ENCODE measurements at regions not wholly inside any gene's neighbourhood (a gene's known extent, or its start where the extent isn't known, plus 50 kb on each side); places are given as distances from the start of the nearest gene placed in this dataset.

DNA sequence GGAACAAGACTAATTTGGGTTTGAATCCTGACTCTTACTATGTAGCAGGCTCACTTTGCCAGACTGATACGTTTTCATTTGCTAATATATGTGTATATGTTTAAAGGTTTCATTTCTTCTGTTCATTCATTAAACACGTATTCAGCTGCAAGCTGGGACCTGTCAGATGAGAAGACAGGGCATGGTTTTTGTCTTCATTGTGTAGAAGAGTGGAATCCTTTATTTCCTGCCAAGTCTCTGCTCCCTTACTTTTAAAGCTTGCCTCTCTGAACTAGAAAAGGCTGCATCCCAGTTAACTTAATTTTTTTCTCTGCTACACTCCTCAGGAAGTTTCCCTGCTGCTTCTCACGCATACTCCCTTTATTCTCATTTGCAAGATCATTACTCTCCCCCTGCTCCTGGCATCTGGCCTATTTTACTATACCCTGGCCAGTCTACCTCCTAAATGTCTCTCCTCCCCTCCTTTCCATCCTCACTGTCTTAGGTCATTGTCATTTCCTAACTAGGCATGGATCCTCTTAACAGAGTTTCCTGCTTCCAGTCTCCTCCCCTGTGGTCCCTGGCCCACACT lies 141.0 kb upstream of the TMTC4 start:
- Mint-ChIP-seq H3K27me3 (ENCODE audit: insufficient read depth, low read depth, poor library complexity) (peaks cover 2% of the 10 kb centered on the region), H3K27ac (peak overlapping the region; percentile 79; the same call in 1 of the 2 replicates), H3K36me3 (ENCODE audit: low read depth) (peaks cover 14% of the 10 kb centered on the region; the same call in 2 of the 3 replicates), H3K9me3 (peaks cover 13% of the 10 kb centered on the region; the same call in 2 of the 3 replicates), H3K4me3 (no peak overlapping the region), H3K4me1 (peaks cover 35% of the 10 kb centered on the region)
- Histone ChIP-seq H3K36me3 (ENCODE audit: insufficient read depth) (no peaks in the 10 kb centered on the region), H3K79me2 (replicated peaks; ENCODE audit: insufficient read depth) (no peaks in the 10 kb centered on the region), H3K27ac (ENCODE audit: low read depth) (peak overlapping the region; percentile 61; the same call in 1 of the 2 replicates), H3F3A (replicated peaks; ENCODE audit: low read depth) (peaks cover 4% of the 10 kb centered on the region; the same call in 1 of the 2 replicates), H3K4me3 (no peak overlapping the region), H3K9me2 (ENCODE audit: insufficient read depth) (peaks cover 3% of the 10 kb centered on the region; the same call in 1 of the 2 replicates), H4K20me1 (replicated peaks; ENCODE audit: insufficient read depth) (no peaks in the 10 kb centered on the region), H3K4me1 (ENCODE audit: insufficient read depth) (peaks cover 19% of the 10 kb centered on the region), H2AFZ (peak overlapping the region; percentile 35), H3K27me3 (ENCODE audit: insufficient read depth) (no peaks in the 10 kb centered on the region), H3K4me2 (peak overlapping the region; percentile 5; the same call in 1 of the 2 replicates)
- DNase-seq (ENCODE audit: low spot score), result peak; percentile 32
- TF ChIP-seq ZNF331 (CRISPR knock-in tag; IDR thresholded peaks at IDR 0.05; ENCODE audit: low read depth), result no peak
- TF ChIP-seq CREB1 (CRISPR knock-in tag; IDR thresholded peaks at IDR 0.05; ENCODE audit: low read depth), result no peak
- no peak for TF ChIP-seq POLR2AphosphoS5 (IDR thresholded peaks at IDR 0.05; ENCODE audit: low read depth)
- TF ChIP-seq, protein P1, sequence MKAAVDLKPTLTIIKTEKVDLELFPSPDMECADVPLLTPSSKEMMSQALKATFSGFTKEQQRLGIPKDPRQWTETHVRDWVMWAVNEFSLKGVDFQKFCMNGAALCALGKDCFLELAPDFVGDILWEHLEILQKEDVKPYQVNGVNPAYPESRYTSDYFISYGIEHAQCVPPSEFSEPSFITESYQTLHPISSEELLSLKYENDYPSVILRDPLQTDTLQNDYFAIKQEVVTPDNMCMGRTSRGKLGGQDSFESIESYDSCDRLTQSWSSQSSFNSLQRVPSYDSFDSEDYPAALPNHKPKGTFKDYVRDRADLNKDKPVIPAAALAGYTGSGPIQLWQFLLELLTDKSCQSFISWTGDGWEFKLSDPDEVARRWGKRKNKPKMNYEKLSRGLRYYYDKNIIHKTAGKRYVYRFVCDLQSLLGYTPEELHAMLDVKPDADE (IDR thresholded peaks at IDR 0.05), result no peak
- TF ChIP-seq EZH2 (IDR thresholded peaks at IDR 0.05; ENCODE audit: low read depth, unreplicated experiment), result no peak
- TF ChIP-seq, protein P2, sequence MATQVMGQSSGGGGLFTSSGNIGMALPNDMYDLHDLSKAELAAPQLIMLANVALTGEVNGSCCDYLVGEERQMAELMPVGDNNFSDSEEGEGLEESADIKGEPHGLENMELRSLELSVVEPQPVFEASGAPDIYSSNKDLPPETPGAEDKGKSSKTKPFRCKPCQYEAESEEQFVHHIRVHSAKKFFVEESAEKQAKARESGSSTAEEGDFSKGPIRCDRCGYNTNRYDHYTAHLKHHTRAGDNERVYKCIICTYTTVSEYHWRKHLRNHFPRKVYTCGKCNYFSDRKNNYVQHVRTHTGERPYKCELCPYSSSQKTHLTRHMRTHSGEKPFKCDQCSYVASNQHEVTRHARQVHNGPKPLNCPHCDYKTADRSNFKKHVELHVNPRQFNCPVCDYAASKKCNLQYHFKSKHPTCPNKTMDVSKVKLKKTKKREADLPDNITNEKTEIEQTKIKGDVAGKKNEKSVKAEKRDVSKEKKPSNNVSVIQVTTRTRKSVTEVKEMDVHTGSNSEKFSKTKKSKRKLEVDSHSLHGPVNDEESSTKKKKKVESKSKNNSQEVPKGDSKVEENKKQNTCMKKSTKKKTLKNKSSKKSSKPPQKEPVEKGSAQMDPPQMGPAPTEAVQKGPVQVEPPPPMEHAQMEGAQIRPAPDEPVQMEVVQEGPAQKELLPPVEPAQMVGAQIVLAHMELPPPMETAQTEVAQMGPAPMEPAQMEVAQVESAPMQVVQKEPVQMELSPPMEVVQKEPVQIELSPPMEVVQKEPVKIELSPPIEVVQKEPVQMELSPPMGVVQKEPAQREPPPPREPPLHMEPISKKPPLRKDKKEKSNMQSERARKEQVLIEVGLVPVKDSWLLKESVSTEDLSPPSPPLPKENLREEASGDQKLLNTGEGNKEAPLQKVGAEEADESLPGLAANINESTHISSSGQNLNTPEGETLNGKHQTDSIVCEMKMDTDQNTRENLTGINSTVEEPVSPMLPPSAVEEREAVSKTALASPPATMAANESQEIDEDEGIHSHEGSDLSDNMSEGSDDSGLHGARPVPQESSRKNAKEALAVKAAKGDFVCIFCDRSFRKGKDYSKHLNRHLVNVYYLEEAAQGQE (IDR thresholded peaks at IDR 0.05; ENCODE audit: unreplicated experiment), result no peak
- TF ChIP-seq, protein P3, sequence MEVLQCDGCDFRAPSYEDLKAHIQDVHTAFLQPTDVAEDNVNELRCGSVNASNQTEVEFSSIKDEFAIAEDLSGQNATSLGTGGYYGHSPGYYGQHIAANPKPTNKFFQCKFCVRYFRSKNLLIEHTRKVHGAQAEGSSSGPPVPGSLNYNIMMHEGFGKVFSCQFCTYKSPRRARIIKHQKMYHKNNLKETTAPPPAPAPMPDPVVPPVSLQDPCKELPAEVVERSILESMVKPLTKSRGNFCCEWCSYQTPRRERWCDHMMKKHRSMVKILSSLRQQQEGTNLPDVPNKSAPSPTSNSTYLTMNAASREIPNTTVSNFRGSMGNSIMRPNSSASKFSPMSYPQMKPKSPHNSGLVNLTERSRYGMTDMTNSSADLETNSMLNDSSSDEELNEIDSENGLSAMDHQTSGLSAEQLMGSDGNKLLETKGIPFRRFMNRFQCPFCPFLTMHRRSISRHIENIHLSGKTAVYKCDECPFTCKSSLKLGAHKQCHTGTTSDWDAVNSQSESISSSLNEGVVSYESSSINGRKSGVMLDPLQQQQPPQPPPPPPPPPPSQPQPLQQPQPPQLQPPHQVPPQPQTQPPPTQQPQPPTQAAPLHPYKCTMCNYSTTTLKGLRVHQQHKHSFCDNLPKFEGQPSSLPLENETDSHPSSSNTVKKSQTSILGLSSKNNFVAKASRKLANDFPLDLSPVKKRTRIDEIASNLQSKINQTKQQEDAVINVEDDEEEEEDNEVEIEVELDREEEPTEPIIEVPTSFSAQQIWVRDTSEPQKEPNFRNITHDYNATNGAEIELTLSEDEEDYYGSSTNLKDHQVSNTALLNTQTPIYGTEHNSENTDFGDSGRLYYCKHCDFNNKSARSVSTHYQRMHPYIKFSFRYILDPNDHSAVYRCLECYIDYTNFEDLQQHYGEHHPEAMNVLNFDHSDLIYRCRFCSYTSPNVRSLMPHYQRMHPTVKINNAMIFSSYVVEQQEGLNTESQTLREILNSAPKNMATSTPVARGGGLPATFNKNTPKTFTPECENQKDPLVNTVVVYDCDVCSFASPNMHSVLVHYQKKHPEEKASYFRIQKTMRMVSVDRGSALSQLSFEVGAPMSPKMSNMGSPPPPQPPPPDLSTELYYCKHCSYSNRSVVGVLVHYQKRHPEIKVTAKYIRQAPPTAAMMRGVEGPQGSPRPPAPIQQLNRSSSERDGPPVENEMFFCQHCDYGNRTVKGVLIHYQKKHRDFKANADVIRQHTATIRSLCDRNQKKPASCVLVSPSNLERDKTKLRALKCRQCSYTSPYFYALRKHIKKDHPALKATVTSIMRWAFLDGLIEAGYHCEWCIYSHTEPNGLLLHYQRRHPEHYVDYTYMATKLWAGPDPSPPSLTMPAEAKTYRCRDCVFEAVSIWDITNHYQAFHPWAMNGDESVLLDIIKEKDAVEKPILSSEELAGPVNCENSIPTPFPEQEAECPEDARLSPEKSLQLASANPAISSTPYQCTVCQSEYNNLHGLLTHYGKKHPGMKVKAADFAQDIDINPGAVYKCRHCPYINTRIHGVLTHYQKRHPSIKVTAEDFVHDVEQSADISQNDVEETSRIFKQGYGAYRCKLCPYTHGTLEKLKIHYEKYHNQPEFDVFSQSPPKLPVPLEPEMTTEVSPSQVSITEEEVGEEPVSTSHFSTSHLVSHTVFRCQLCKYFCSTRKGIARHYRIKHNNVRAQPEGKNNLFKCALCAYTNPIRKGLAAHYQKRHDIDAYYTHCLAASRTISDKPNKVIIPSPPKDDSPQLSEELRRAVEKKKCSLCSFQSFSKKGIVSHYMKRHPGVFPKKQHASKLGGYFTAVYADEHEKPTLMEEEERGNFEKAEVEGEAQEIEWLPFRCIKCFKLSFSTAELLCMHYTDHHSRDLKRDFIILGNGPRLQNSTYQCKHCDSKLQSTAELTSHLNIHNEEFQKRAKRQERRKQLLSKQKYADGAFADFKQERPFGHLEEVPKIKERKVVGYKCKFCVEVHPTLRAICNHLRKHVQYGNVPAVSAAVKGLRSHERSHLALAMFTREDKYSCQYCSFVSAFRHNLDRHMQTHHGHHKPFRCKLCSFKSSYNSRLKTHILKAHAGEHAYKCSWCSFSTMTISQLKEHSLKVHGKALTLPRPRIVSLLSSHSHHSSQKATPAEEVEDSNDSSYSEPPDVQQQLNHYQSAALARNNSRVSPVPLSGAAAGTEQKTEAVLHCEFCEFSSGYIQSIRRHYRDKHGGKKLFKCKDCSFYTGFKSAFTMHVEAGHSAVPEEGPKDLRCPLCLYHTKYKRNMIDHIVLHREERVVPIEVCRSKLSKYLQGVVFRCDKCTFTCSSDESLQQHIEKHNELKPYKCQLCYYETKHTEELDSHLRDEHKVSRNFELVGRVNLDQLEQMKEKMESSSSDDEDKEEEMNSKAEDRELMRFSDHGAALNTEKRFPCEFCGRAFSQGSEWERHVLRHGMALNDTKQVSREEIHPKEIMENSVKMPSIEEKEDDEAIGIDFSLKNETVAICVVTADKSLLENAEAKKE (CRISPR knock-in tag; IDR thresholded peaks at IDR 0.05), result no peak
- TF ChIP-seq STAT1 (IDR thresholded peaks at IDR 0.05; ENCODE audit: unreplicated experiment), result no peak
- no peak for TF ChIP-seq EZH2phosphoT487 (IDR thresholded peaks at IDR 0.05; ENCODE audit: unreplicated experiment)
- TF ChIP-seq ZNF114 (CRISPR knock-in tag; IDR thresholded peaks at IDR 0.05), result no peak
- ATAC-seq, result peak; percentile 58; the same call in 2 of the 3 replicates

All from GM23338 (cell line).